H1 (cell line): ENCODE measurements at regions not wholly inside any gene's neighbourhood (a gene's known extent, or its start where the extent isn't known, plus 50 kb on each side); places are given as distances from the start of the nearest gene placed in this dataset.

Source experiments
- BACH1 ChIP-seq: IDR thresholded peaks from 2 replicates; pipeline ENCODE4 v1.6.1; 2012; ENCODE audit warnings: low read length, improper control_type of control experiment
- CEBPB ChIP-seq: IDR thresholded peaks from 2 replicates; pipeline ENCODE4 v1.6.1; 2012; ENCODE audit warnings: low read depth, low read length
- CTCF ChIP-seq, 3 experiments: IDR thresholded peaks; 1 replicate in 2 of 3; 2 replicates in 1 of 3; pipeline versions ENCODE4 v1.5.1 to v1.6.1; 2011; ENCODE audit warnings: low read length in 3 of 3, mild to moderate bottlenecking in 3 of 3, inconsistent platforms in 2 of 3, low read depth in 1 of 3, moderate library complexity in 1 of 3; ENCODE audit not compliant: insufficient read depth in 1 of 3; ENCODE audit errors: control extremely low read depth in 1 of 3
- E2F6 ChIP-seq: IDR thresholded peaks from 2 replicates; pipeline ENCODE4 v1.6.1; 2012; ENCODE audit warnings: inconsistent platforms
- EGR1 ChIP-seq: IDR thresholded peaks from 2 replicates; pipeline ENCODE4 v1.6.1; 2011; ENCODE audit warnings: low read depth, low read length, borderline replicate concordance
- EP300 ChIP-seq, 2 experiments: IDR thresholded peaks; 1 replicate in 1 of 2; 2 replicates in 1 of 2; pipeline ENCODE4 v1.6.1; 2011 to 2012; ENCODE audit warnings: low read depth in 2 of 2, low read length in 2 of 2, mild to moderate bottlenecking in 2 of 2, borderline replicate concordance in 1 of 2, inconsistent platforms in 1 of 2, moderate library complexity in 1 of 2
- JUN ChIP-seq: IDR thresholded peaks from 2 replicates; pipeline ENCODE4 v1.6.1; 2011; ENCODE audit warnings: low read depth, mild to moderate bottlenecking, improper control_type of control experiment, low read length
- MAX ChIP-seq: IDR thresholded peaks from 2 replicates; pipeline ENCODE4 v1.6.1; 2012; ENCODE audit warnings: inconsistent platforms
- PHF8 ChIP-seq: fragments of 200-600 bp; sonication (generic); conservative IDR thresholded peaks from 2 replicates; pipeline ENCODE4 v1.7.1; 2012; ENCODE audit warnings: low read depth, mild to moderate bottlenecking, inconsistent platforms, low read length, moderate library complexity
- RBBP5 ChIP-seq: IDR thresholded peaks from 2 replicates; pipeline ENCODE4 v1.7.1; 2012; ENCODE audit warnings: low read depth, mild to moderate bottlenecking, inconsistent platforms, low read length, moderate library complexity, borderline replicate concordance
- RXRA ChIP-seq: IDR thresholded peaks from 2 replicates; pipeline ENCODE4 v1.6.1; 2011; ENCODE audit warnings: low read depth, mild to moderate bottlenecking, low read length, moderate library complexity; ENCODE audit not compliant: insufficient read depth
- TAF1 ChIP-seq: IDR thresholded peaks from 2 replicates; pipeline ENCODE4 v1.6.1; 2011; ENCODE audit warnings: mild to moderate bottlenecking, low read depth, low read length
- YY1 ChIP-seq: IDR thresholded peaks from 2 replicates; pipeline ENCODE4 v1.6.1; 2011; ENCODE audit warnings: low read depth, mild to moderate bottlenecking, low read length

GRCh38 chr20:20812136-20812535 lies 99.7 kb upstream of the RALGAPA2 start:
- TF ChIP-seq YY1 (no peak), CTCF (IDR thresholded peaks at IDR 0.05; ENCODE audit: control extremely low read depth in 1 of 3, insufficient read depth in 1 of 3, low read depth in 1 of 3, low read length in 3 of 3) (no peak), MAX (no peak), EP300 (IDR thresholded peaks at IDR 0.05; ENCODE audit: borderline replicate concordance in 1 of 2, low read depth in 2 of 2, low read length in 2 of 2) (no peak), BACH1 (no peak), JUN (no peak), CEBPB (no peak), TAF1 (no peak), RXRA (no peak), RBBP5 (no peak), PHF8 (no peak), E2F6 (no peak), EGR1 (no peak)
